ENCODE measurements at regions not wholly inside any gene's neighbourhood (a gene's known extent, or its start where the extent isn't known, plus 50 kb on each side); places are given as distances from the start of the nearest gene placed in this dataset.
"Not testable (repeated sequence)": the region's sequence is repeated elsewhere in the genome, so short reads cannot be mapped to it uniquely, and the experiment has no call there.

GRCh38 chr1:121081625-121082199 is 102.4 kb downstream of the FAM72B start:
- not testable (repeated sequence) for TF ChIP-seq CTCF (IDR thresholded peaks at IDR 0.05); HMGA2 (CRISPR knock-in tag; IDR thresholded peaks at IDR 0.05); JAZF1 (CRISPR knock-in tag; IDR thresholded peaks at IDR 0.05)
